ENCODE measurements at regions not wholly inside any gene's neighbourhood (a gene's known extent, or its start where the extent isn't known, plus 50 kb on each side); places are given as distances from the start of the nearest gene placed in this dataset.
"Not testable (repeated sequence)": the region's sequence is repeated elsewhere in the genome, so short reads cannot be mapped to it uniquely, and the experiment has no call there.

GRCh38 chr3:154842536-154842935 is 237.6 kb upstream of the MME start:
- no peak for TF ChIP-seq CTCF (IDR thresholded peaks at IDR 0.05; ENCODE audit: insufficient read depth, low read depth, low read length)
- Histone ChIP-seq H3K4me3 (ENCODE audit: low read depth, low read length) (no peak overlapping the region), H3K27me3 (ENCODE audit: control insufficient read depth, insufficient read depth, low read length) (no peaks in the 10 kb centered on the region), H3K36me3 (ENCODE audit: control insufficient read depth, insufficient read depth, low read length) (no peaks in the 10 kb centered on the region)
- POLR2A ChIA-PET, result no interaction called here
- DNase-seq (ENCODE audit: low read depth), result no peak
- CTCF ChIA-PET, result no interaction called here

GRCh38 chr3:154835639-154836038 is 244.5 kb upstream of the MME start:
- POLR2A ChIA-PET, result no interaction called here
- no peaks in the 10 kb centered on the region for H3K36me3 ChIP-seq (ENCODE audit: control insufficient read depth, insufficient read depth, low read length)
- TF ChIP-seq CTCF (IDR thresholded peaks at IDR 0.05; ENCODE audit: insufficient read depth, low read depth, low read length), result no peak
- DNase-seq (ENCODE audit: low read depth), result no peak
- H3K27me3 ChIP-seq (ENCODE audit: control insufficient read depth, insufficient read depth, low read length), result no peaks in the 10 kb centered on the region
- CTCF ChIA-PET, result no interaction called here
- H3K4me3 ChIP-seq (ENCODE audit: low read depth, low read length), result no peak overlapping the region

- CTCF ChIA-PET; DNase-seq (ENCODE audit: low read depth); H3K4me3 ChIP-seq (ENCODE audit: low read depth, low read length); H3K36me3 ChIP-seq (ENCODE audit: control insufficient read depth, insufficient read depth, low read length); H3K27me3 ChIP-seq (ENCODE audit: control insufficient read depth, insufficient read depth, low read length); POLR2A ChIA-PET: not testable (repeated sequence)
These were observed 245.3 kb upstream of the MME start for GRCh38 chr3:154834831-154835230.

GRCh38 chr3:154829929-154830328 is 250.2 kb upstream of the MME start:
- Histone ChIP-seq H3K4me3 (ENCODE audit: low read depth, low read length) (no peak overlapping the region), H3K27me3 (ENCODE audit: control insufficient read depth, insufficient read depth, low read length) (no peaks in the 10 kb centered on the region), H3K36me3 (ENCODE audit: control insufficient read depth, insufficient read depth, low read length) (no peaks in the 10 kb centered on the region)
- no peak for TF ChIP-seq CTCF (IDR thresholded peaks at IDR 0.05; ENCODE audit: insufficient read depth, low read depth, low read length)
- ChIA-PET CTCF (no interaction called here), POLR2A (no interaction called here)
- DNase-seq (ENCODE audit: low read depth), result no peak

GRCh38 chr3:154819491-154819890 is 260.6 kb upstream of the MME start:
- ChIA-PET CTCF (no interaction called here), POLR2A (no interaction called here)
- DNase-seq (ENCODE audit: low read depth), result no peak
- no peaks in the 10 kb centered on the region for H3K36me3 ChIP-seq (ENCODE audit: control insufficient read depth, insufficient read depth, low read length)
- H3K4me3 ChIP-seq (ENCODE audit: low read depth, low read length), result no peak overlapping the region
- no peaks in the 10 kb centered on the region for H3K27me3 ChIP-seq (ENCODE audit: control insufficient read depth, insufficient read depth, low read length)
- no peak for TF ChIP-seq CTCF (IDR thresholded peaks at IDR 0.05; ENCODE audit: insufficient read depth, low read depth, low read length)

- DNase-seq (ENCODE audit: low read depth), result peak; percentile 34
- H3K27me3 ChIP-seq (ENCODE audit: control insufficient read depth, insufficient read depth, low read length), result no peaks in the 10 kb centered on the region
- ChIA-PET CTCF (no interaction called here), POLR2A (no interaction called here)
- TF ChIP-seq CTCF (IDR thresholded peaks at IDR 0.05; ENCODE audit: insufficient read depth, low read depth, low read length), result no peak
- no peaks in the 10 kb centered on the region for H3K36me3 ChIP-seq (ENCODE audit: control insufficient read depth, insufficient read depth, low read length)
- no peak overlapping the region for H3K4me3 ChIP-seq (ENCODE audit: low read depth, low read length)
These were observed 261.4 kb upstream of the MME start for GRCh38 chr3:154818676-154819255.

- CTCF ChIA-PET; H3K27me3 ChIP-seq (ENCODE audit: control insufficient read depth, insufficient read depth, low read length); H3K36me3 ChIP-seq (ENCODE audit: control insufficient read depth, insufficient read depth, low read length); DNase-seq (ENCODE audit: low read depth); H3K4me3 ChIP-seq (ENCODE audit: low read depth, low read length); POLR2A ChIA-PET: not testable (repeated sequence)
These were observed 270.1 kb upstream of the MME start for GRCh38 chr3:154810017-154810416.

All from BJ (cell line).